Psoas muscle (tissue), 7 donors: ENCODE measurements at regions not wholly inside any gene's neighbourhood (a gene's known extent, or its start where the extent isn't known, plus 50 kb on each side); places are given as distances from the start of the nearest gene placed in this dataset.

Experiments
- ATAC-seq, 4 donors: fragments of 200-7000 bp; cut with Tn5 transposase; one replicate each; pipeline ENCODE4 v1.9.1; 2020; ENCODE audit warnings: moderate library complexity in 3 of 4, mild to moderate bottlenecking in 2 of 4
- DNase-seq, 2 donors: peaks; one replicate each; pipeline ENCODE4 v3.0.0-alpha.2; 2020
- H3K27ac ChIP-seq: fragments of 200-600 bp; one replicate; pipeline ENCODE4 v1.8.0; 2022
- H3K27me3 ChIP-seq, 3 donors: fragments of 200-600 bp in 1 of 3; one replicate each; pipeline versions ENCODE4 v1.6.1 to v1.8.0; 2013 to 2022; ENCODE audit warnings: low read length in 2 of 3, mild to moderate bottlenecking in 2 of 3, moderate library complexity in 1 of 3; ENCODE audit not compliant: insufficient read depth in 3 of 3
- H3K36me3 ChIP-seq, 2 donors: fragments of 200-600 bp in 1 of 2; one replicate each; pipeline versions ENCODE4 v1.6.1 to v1.8.0; 2013 to 2022; ENCODE audit warnings: low read depth in 1 of 2, mild to moderate bottlenecking in 1 of 2, moderate library complexity in 1 of 2; ENCODE audit not compliant: insufficient read depth in 1 of 2
- H3K4me1 ChIP-seq: fragments of 200-600 bp; one replicate; pipeline ENCODE4 v1.8.0; 2022
- H3K4me3 ChIP-seq: fragments of 200-600 bp; one replicate; pipeline ENCODE4 v1.8.0; 2022; ENCODE audit warnings: mild to moderate bottlenecking
- H3K9me3 ChIP-seq: fragments of 200-600 bp; one replicate; pipeline ENCODE4 v1.8.0; 2022
- CTCF ChIP-seq: fragments of 200-600 bp; IDR thresholded peaks from one replicate; pipeline ENCODE4 v1.8.0; 2022; ENCODE audit warnings: antibody characterized with exemption
- WGBS, 3 donors: extraction: QIAGEN DNeasy Blood & Tissue Kit; methylation state at CpG; one replicate each; pipeline versions ENCODE4 v1.1.6 to v1.1.7; 2013; 5-methylcytosine and 5-hydroxymethylcytosine counted together
- intact Hi-C, 2 donors: fragments of 100-400 bp; cut with DNase I; formaldehyde crosslinking; loops; one replicate each; pipeline versions ENCODE4 v1.11.0 to v1.14.2; 2022
- donor health status: healthy with polysubstance abuse.
- donor health status: DM: no; HTN: no; CAD: no; lungs with moderate emphysema.
- donor health status: Bipolar disorder and iron deficiency.
- donor health status: healthy.
- donor health status: DM: yes; HTN: yes; CAD: no.
- donor health status: DM: no; HTN: no; CAD: no.
- donor health status: DM: yes; HTN: yes; CAD: no.

- intact Hi-C loops = no loop called here
- no peaks in the 10 kb centered on the region for H3K4me1 ChIP-seq
- H3K9me3 ChIP-seq = peaks cover 13% of the 10 kb centered on the region
- H3K4me3 ChIP-seq = no peak overlapping the region
- no peak overlapping the region for H3K27ac ChIP-seq
- H3K36me3 ChIP-seq = no peaks in the 10 kb centered on the region
- DNase-seq (no peak), ATAC-seq (no peak)
- WGBS, 3 donors = 72 to 91% (median 89%) methylated on average over 9 of the region's 9 CpGs
- H3K27me3 ChIP-seq = no peaks in the 10 kb centered on the region
- no peak for TF ChIP-seq CTCF
Measured at GRCh38 chr2:10520154-10520553, 72.0 kb upstream of the ODC1 start.

- ATAC-seq (no peak), DNase-seq (no peak)
- Histone ChIP-seq H3K9me3 (peaks cover 18% of the 10 kb centered on the region), H3K36me3 (no peaks in the 10 kb centered on the region), H3K27me3 (no peaks in the 10 kb centered on the region), H3K4me1 (no peaks in the 10 kb centered on the region), H3K4me3 (no peak overlapping the region), H3K27ac (no peak overlapping the region)
- intact Hi-C loops = no loop called here
- TF ChIP-seq CTCF = no peak
- 87 to 91% (median 88%) methylated on average over 9 of the region's 9 CpGs for WGBS, 3 donors
Measured at GRCh38 chr2:10519394-10519740, 71.2 kb upstream of the ODC1 start.

- Histone ChIP-seq H3K36me3 (no peaks in the 10 kb centered on the region), H3K27me3 (no peaks in the 10 kb centered on the region), H3K9me3 (peaks cover 18% of the 10 kb centered on the region), H3K4me1 (no peaks in the 10 kb centered on the region), H3K27ac (no peak overlapping the region), H3K4me3 (no peak overlapping the region)
- no peak for ATAC-seq
- intact Hi-C loops = no loop called here
- no peak for TF ChIP-seq CTCF
- peak in 1 of 2 donors; percentile 36 for DNase-seq
- 89 to 90% (median 89%) methylated on average over 20 of the region's 20 CpGs for WGBS, 3 donors
Measured at GRCh38 chr2:10518470-10519393, 70.6 kb upstream of the ODC1 start.

GRCh38 chr2:10517351-10518043 is 69.4 kb upstream of the ODC1 start:
- Histone ChIP-seq H3K27me3 (no peaks in the 10 kb centered on the region), H3K27ac (no peak overlapping the region), H3K9me3 (peaks cover 18% of the 10 kb centered on the region), H3K4me3 (no peak overlapping the region), H3K36me3 (no peaks in the 10 kb centered on the region), H3K4me1 (no peaks in the 10 kb centered on the region)
- intact Hi-C loops = no loop called here
- DNase-seq = no peak
- no peak for TF ChIP-seq CTCF
- no peak for ATAC-seq
- 63 to 72% (median 64%) methylated on average over 9 of the region's 9 CpGs for WGBS, 3 donors
